ENCODE measurements at regions not wholly inside any gene's neighbourhood (a gene's known extent, or its start where the extent isn't known, plus 50 kb on each side); places are given as distances from the start of the nearest gene placed in this dataset.

- no peak for DNase-seq (ENCODE audit: low read depth)
Measured at GRCh38 chr17:14499976-14500375, 199.1 kb downstream of the HS3ST3B1 start.

GRCh38 chr17:14498812-14499211, 197.9 kb downstream of the HS3ST3B1 start:
- no peak for DNase-seq (ENCODE audit: low read depth)

DNA sequence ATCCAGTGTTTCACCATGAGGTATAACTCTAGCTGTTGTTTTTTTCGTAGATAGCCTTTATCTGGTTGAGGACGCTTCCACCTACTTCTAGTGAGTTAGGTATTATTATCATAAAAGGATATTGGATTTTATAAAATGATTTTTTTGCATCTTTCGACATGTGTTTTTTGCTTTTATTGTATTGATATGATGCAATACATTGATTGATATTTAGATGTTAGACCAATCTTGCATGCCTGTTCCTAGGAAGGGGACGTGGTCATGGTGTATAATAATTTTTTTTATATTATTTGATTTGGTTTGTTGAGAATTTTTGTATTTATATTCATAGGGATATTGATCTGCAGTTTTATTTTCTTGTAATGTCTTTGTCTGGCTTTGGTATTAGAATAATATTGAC, 193.3 kb downstream of the HS3ST3B1 start:
- no peak for DNase-seq (ENCODE audit: low read depth)

DNA sequence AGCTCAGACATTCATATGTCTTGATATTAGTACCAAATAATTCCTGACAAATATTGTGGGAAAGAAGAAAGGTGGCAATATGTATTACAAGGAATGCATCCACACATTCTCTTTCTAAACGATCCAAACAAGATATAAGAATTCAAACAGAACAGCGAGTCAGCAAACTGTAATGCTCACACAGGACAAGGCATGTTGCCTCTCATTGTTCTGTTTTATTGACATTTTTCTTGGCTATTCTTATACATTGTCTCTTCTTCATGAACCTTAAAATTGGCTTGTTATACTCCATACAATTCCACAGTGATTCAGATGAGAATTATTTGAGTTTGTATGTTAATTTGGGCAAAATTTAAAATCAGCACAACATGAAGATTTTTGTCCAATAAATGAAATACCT, 189.1 kb downstream of the HS3ST3B1 start:
- no peak for DNase-seq (ENCODE audit: low read depth)

DNA sequence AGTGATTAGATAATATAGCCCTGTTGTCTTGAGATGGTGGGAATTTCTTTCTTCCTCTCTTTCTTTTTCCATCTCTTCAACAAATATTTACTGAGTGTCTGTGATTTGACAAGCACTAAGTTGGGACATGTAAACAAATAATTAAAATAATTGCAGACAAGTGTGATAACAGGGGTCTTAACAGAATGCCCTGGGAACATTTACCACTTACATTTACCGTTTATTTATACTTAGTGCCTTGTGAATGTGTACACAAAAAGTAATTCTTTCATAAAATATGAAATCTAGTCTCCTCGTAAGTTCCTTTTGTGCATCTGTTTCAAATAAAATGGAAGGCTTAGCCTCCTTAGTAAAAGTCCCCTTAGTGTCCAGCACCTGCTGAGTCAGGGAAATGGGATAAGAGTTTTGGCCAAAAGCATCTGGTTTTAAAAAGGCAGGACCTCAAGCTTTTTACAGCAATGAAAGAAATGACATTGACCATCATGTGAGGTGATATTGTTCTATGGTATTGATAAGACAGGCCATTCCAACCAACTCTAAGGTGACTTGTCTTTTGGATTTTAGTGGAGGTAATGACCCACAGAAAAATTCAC, 188.2 kb downstream of the HS3ST3B1 start:
- DNase-seq (ENCODE audit: low read depth): no peak

DNA sequence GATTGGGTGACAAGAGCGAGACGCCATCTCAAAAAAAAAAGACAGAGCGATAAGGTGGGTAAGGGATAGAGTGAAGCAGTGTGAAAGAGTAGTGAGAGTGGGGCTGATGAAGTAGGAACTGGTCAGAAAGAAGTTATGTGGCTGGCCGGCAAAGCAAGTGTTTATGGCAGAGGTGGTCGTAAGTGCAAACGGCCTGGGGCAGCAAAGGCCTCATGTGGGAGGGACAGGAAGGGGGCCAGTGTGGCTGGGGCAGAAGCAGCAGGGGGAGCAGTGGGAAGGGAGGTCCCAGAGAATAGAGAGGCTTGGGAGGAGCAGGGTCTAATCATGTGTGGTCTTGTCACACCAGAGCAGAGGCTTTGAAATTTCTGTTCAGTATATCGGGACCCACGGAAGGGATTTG, 186.2 kb downstream of the HS3ST3B1 start:
- no peak for DNase-seq (ENCODE audit: low read depth)

DNA sequence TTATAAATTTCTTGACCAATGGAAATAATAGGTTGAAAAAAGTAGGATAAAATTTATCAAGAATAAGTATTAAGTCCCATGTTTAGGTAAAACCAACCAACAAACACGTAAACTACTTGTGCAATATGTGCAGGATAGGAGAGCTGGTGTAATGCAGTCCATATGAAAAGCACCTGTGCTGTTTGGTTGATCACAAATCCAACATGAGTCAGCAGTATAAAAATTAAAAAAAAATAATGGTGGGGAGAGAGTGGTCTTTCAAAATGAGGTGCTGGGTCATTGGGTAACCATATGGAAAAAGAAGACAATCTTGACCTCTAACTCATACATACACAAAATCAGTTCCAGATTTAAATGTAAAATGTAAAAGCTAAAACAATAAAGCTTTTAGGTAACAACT, 181.8 kb downstream of the HS3ST3B1 start:
- DNase-seq (ENCODE audit: low read depth): no peak

DNA sequence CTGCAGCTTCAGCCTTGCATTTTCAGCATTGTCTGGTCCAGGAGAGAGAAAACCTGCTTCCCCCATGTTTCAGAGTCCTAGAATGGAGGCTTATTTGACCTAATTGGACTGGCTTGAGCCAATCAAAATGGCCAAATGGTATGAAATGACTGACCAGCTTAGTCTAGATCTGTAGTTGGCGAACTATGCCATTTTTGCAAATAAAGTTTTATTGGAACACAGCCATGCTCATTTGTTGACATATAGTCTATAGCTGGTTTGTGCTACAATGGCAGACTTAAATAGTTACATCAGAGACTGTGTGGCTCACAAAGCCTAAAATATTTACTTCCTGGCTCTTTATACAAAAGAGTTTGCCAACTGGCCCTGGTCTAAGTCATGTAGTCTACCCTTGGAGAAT, 180.8 kb downstream of the HS3ST3B1 start:
- no peak for DNase-seq (ENCODE audit: low read depth)

- peak; percentile 69 for DNase-seq (ENCODE audit: low read depth)
Measured at GRCh38 chr17:14474591-14474990, 173.7 kb downstream of the HS3ST3B1 start.

- DNase-seq (ENCODE audit: low read depth): peak; percentile 88
Measured at GRCh38 chr17:14471052-14471451, 170.2 kb downstream of the HS3ST3B1 start.

GRCh38 chr17:14470417-14470816, 169.5 kb downstream of the HS3ST3B1 start:
- DNase-seq (ENCODE audit: low read depth): no peak

GRCh38 chr17:14469971-14470370, 169.1 kb downstream of the HS3ST3B1 start:
- DNase-seq (ENCODE audit: low read depth): no peak

DNA sequence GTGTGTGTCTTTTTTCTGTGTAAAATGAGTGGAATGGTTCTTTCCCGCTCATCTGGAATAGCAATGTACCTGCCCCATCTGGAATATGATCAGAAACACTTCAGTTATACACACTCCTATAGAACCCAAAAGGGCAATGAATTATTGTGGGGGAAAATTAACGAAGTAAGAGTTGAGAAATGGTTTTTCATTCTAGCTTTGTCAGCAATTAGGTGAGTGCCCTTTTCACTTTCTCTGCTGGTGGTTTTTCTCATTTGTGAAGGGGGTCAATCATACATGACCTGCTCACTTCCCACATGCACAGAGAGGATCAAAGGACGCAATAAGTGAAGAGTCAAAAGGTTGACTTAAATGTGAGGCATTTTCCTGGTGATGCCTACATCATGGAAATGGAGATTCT, 168.0 kb downstream of the HS3ST3B1 start:
- no peak for DNase-seq (ENCODE audit: low read depth)

- DNase-seq (ENCODE audit: low read depth): no peak
Measured at GRCh38 chr17:14461227-14461548, 160.3 kb downstream of the HS3ST3B1 start.

DNA sequence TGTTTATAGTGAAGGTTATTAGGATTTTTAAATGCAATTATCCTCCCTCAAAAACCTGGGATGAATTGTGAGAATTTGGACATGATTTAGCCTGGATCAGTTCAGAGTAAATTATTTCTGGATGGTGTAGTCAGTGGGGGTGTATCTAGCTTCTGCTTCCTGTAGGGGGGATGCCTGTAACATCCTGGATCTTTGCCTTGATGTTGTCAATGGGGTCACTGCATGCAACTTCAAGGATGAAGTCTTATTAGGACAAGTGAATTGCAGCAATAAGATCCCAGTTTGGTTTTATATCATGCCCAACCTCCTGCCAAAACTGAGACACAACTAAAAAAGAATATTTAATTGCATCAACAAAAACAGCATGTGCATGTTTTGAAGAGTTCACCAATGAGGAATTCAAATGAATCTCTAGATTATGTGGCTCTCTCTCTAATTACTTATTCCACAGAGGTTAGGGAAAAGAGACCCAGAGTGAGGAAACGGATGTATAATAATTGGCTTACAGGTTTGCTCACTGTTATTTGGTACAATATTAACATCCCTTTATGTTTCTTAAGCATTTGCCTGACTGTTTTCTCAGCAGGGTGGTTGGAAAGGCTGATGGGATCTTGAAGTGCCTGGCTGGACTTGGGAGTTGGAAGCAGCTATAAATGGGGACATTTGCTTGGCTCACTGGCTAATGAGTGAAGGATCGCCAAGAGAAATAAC, 159.8 kb downstream of the HS3ST3B1 start:
- DNase-seq (ENCODE audit: low read depth): no peak

GRCh38 chr17:14459955-14460354, 159.1 kb downstream of the HS3ST3B1 start:
- no peak for DNase-seq (ENCODE audit: low read depth)

- no peak for DNase-seq (ENCODE audit: low read depth)
Measured at GRCh38 chr17:14458724-14459123, 157.8 kb downstream of the HS3ST3B1 start.

DNA sequence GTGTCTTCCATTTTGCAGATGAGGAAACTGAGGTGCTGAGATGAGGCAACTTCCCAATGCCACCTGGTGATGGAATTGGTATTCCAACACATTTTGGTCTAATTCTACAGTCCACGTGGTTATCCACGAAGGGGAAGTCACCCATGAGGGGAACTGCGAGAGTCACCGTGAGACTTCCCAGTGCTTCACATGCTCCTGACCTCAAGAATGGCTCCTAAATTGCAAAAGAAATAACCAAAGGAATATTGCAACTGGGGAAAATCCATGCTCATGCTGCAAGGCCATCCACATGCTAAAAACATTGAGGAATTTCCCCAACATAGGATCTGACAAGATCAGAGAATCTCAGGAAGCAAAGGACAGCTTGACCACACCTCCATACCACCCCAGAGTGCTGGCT, 153.9 kb downstream of the HS3ST3B1 start:
- DNase-seq (ENCODE audit: low read depth): no peak

- no peak for DNase-seq (ENCODE audit: low read depth)
Measured at GRCh38 chr17:14452856-14453255, 152.0 kb downstream of the HS3ST3B1 start.

GRCh38 chr17:14451729-14452191, 150.9 kb downstream of the HS3ST3B1 start:
- no peak for DNase-seq (ENCODE audit: low read depth)

GRCh38 chr17:14448818-14449217, 147.9 kb downstream of the HS3ST3B1 start:
- no peak for DNase-seq (ENCODE audit: low read depth)

GRCh38 chr17:14446825-14447224, 145.9 kb downstream of the HS3ST3B1 start:
- DNase-seq (ENCODE audit: low read depth): no peak

DNA sequence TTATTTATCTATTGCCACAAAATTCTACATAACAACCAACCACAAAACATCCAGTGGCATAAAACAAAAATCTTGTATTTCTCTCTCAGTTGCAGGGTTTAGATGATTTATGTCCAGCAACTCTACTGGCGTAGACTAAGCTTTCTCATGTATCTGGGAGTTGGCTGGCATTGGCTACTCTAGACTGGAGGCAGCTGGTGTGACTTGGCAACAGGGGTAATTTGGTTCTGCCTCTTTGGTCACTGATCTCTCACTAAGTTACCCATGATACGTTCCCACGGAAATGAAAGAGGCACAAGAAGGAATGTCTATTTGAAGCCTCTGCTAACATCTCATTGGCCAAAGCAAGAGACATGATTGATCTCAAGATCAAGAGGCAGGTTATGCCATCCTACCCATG, 144.0 kb downstream of the HS3ST3B1 start:
- no peak for DNase-seq (ENCODE audit: low read depth)

Measured in LHCN-M2 (cell line).